Keratinocyte (primary cell): ENCODE measurements at regions not wholly inside any gene's neighbourhood (a gene's known extent, or its start where the extent isn't known, plus 50 kb on each side); places are given as distances from the start of the nearest gene placed in this dataset.

ENCODE experiments used
- EZH2 ChIP-seq: IDR thresholded peaks from one replicate; pipeline ENCODE4 v1.6.1; 2012; ENCODE audit warnings: inconsistent platforms, mild to moderate bottlenecking, low read length, moderate library complexity
- TF ChIP-seq, protein P1 (sequence below), 3 experiments: IDR thresholded peaks in 1 of 3; conservative IDR thresholded peaks in 1 of 3; optimal IDR thresholded peaks in 1 of 3; 2 replicates in 2 of 3; 3 replicates in 1 of 3; pipeline versions ENCODE3 to v1.5.1; 2011; ENCODE audit warnings: low read length in 3 of 3, mild to moderate bottlenecking in 3 of 3, moderate library complexity in 2 of 3, control low read depth in 1 of 3, inconsistent platforms in 1 of 3; ENCODE audit not compliant: insufficient read depth in 2 of 3; ENCODE audit errors: extremely low read depth in 1 of 3

DNA sequence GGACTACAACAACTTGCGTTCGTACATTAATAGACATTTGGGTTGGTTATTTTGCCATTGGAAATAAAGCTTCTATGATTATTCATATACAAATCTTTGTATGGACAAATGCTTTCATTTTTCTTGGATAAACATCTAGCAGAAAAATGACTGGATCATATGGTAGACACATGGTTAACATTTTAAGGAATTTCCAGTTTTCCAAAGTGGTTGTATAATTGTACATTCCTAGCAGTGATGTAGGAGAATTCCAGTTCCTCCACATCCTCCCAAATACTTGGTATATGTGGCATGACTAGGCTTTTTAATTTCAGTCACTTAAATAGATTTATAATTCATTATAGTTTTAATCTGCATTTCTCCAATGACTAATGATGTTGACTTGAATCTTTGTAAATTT is 246.2 kb upstream of the NCAM1 start:
- TF ChIP-seq, protein P1, sequence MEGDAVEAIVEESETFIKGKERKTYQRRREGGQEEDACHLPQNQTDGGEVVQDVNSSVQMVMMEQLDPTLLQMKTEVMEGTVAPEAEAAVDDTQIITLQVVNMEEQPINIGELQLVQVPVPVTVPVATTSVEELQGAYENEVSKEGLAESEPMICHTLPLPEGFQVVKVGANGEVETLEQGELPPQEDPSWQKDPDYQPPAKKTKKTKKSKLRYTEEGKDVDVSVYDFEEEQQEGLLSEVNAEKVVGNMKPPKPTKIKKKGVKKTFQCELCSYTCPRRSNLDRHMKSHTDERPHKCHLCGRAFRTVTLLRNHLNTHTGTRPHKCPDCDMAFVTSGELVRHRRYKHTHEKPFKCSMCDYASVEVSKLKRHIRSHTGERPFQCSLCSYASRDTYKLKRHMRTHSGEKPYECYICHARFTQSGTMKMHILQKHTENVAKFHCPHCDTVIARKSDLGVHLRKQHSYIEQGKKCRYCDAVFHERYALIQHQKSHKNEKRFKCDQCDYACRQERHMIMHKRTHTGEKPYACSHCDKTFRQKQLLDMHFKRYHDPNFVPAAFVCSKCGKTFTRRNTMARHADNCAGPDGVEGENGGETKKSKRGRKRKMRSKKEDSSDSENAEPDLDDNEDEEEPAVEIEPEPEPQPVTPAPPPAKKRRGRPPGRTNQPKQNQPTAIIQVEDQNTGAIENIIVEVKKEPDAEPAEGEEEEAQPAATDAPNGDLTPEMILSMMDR (optimal IDR thresholded peaks at IDR 0.05 in 1 of 3, IDR thresholded peaks at IDR 0.05 in 1 of 3, conservative IDR thresholded peaks at IDR 0.05 in 1 of 3; ENCODE audit: extremely low read depth in 1 of 3, insufficient read depth in 2 of 3, low read length in 3 of 3) = no peak
- TF ChIP-seq EZH2 = no peak
